BJ (cell line): ENCODE measurements at regions not wholly inside any gene's neighbourhood (a gene's known extent, or its start where the extent isn't known, plus 50 kb on each side); places are given as distances from the start of the nearest gene placed in this dataset.

Source experiments
- CTCF ChIA-PET: fragments of 350-600 bp; formaldehyde crosslinking; extraction: SDS; loops from one replicate; lab custom pipeline; 2021; ENCODE audit warnings: antibody characterized with exemption, inconsistent platforms; lab: Yijun Ruan, JAX
- POLR2A ChIA-PET: fragments of 300-600 bp; sonication (Branson Sonifier 250); formaldehyde crosslinking; extraction: SDS; loops from one replicate; lab custom pipeline; 2021; ENCODE audit warnings: antibody characterized with exemption; lab: Charles Lee
- DNase-seq: peaks from one replicate; pipeline ENCODE4 v3.0.0-alpha.2; 2011; ENCODE audit warnings: low read depth
- H3K27me3 ChIP-seq: 2 replicates; pipeline ENCODE4 v1.6.0; 2011; ENCODE audit warnings: low read length; ENCODE audit not compliant: control insufficient read depth, insufficient read depth
- H3K36me3 ChIP-seq: 2 replicates; pipeline ENCODE4 v1.5.1; 2011; ENCODE audit warnings: low read length; ENCODE audit not compliant: control insufficient read depth, insufficient read depth
- H3K4me3 ChIP-seq: 2 replicates; pipeline ENCODE4 v1.5.1; 2011; ENCODE audit warnings: low read depth, mild to moderate bottlenecking, control low read depth, low read length
- TF ChIP-seq, protein P1 (sequence below): IDR thresholded peaks from 2 replicates; pipeline ENCODE4 v1.5.1; 2011; ENCODE audit warnings: low read depth, mild to moderate bottlenecking, control low read depth, inconsistent platforms, low read length, moderate library complexity; ENCODE audit not compliant: insufficient read depth

DNA sequence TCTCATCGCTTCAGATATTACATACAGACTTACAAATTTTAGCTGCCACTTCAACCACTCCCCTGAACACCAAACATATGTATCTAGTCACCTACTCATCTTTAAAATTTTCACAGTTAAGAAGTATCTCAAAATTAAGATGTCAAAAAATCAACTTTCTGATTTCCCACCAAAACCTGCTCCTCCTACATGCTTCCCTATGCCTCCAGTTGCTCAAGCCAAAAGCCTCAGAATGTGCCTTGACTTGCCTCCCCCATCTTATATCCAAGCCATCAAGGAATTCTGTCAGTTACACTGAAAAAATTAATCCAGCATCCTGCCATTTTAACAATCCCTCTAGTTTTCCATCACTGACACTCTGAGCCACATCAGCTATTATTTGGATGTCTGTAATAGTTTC, 85.0 kb downstream of the SPRY2 start:
- no peaks in the 10 kb centered on the region for H3K27me3 ChIP-seq
- CTCF ChIA-PET = no interaction called here
- TF ChIP-seq, protein P1, sequence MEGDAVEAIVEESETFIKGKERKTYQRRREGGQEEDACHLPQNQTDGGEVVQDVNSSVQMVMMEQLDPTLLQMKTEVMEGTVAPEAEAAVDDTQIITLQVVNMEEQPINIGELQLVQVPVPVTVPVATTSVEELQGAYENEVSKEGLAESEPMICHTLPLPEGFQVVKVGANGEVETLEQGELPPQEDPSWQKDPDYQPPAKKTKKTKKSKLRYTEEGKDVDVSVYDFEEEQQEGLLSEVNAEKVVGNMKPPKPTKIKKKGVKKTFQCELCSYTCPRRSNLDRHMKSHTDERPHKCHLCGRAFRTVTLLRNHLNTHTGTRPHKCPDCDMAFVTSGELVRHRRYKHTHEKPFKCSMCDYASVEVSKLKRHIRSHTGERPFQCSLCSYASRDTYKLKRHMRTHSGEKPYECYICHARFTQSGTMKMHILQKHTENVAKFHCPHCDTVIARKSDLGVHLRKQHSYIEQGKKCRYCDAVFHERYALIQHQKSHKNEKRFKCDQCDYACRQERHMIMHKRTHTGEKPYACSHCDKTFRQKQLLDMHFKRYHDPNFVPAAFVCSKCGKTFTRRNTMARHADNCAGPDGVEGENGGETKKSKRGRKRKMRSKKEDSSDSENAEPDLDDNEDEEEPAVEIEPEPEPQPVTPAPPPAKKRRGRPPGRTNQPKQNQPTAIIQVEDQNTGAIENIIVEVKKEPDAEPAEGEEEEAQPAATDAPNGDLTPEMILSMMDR = no peak
- POLR2A ChIA-PET = no interaction called here
- H3K4me3 ChIP-seq = no peak overlapping the region
- DNase-seq = no peak
- H3K36me3 ChIP-seq = no peaks in the 10 kb centered on the region

DNA sequence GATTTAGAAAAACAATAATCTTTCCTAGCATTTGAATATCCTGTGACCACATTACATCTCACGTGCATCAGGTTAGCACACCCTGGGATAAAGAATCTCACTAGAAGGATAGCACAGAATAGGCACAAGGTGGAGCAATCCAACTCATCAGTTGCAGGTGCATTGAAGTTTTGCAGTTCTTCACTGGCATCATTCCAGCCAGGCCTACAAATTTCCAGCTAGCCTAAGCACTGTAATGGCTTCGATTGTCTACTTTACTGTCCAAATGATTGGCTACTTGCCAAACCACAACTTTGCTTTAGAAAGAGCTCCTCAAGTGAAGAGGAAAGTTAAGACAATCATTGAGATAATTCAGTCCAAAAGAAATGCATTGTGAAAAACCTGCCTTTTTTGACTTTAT, 89.5 kb downstream of the SPRY2 start:
- DNase-seq = no peak
- POLR2A ChIA-PET = no interaction called here
- Histone ChIP-seq H3K4me3 (no peak overlapping the region), H3K36me3 (no peaks in the 10 kb centered on the region), H3K27me3 (no peaks in the 10 kb centered on the region)
- TF ChIP-seq, protein P1 = no peak
- CTCF ChIA-PET = no interaction called here

DNA sequence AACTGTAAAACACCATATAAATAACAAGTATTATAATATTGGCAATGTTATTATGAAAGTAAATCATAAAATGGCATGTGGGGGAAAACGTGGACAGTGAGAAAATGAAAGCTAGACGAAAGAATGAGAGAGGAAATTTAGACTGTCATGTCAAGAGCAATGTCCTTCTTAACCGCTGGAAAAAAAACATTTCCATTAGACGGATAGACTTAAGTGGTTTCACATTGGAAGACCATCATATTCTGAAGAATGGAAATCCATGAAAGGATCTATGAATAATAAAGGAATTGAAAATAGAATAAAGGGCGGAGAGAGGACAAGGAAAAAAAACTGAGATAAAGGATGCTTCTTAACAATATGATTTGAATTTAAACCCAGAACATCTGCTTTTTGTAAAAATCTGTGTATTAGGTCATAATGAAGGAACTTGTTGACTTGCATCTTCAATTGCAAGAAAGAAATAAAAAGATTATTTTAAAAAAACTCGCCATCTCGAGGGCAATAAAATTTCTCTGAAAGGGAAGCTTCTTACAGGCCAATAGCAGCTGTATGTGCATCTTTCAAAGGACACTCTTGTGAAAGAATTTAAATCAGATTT, 90.6 kb downstream of the SPRY2 start:
- CTCF ChIA-PET = interaction anchor here (0.9 to 1.7 kb wide), 2 partner anchors 11 to 13 kb away, joined by 3 to 5 read pairs; no protein-coding TSS in a partner anchor
- DNase-seq = no peak
- Histone ChIP-seq H3K4me3 (peak overlapping the region; percentile 18; the same call in 1 of the 2 replicates), H3K27me3 (no peaks in the 10 kb centered on the region), H3K36me3 (no peaks in the 10 kb centered on the region)
- TF ChIP-seq, protein P1 = no peak
- POLR2A ChIA-PET = no interaction called here

DNA sequence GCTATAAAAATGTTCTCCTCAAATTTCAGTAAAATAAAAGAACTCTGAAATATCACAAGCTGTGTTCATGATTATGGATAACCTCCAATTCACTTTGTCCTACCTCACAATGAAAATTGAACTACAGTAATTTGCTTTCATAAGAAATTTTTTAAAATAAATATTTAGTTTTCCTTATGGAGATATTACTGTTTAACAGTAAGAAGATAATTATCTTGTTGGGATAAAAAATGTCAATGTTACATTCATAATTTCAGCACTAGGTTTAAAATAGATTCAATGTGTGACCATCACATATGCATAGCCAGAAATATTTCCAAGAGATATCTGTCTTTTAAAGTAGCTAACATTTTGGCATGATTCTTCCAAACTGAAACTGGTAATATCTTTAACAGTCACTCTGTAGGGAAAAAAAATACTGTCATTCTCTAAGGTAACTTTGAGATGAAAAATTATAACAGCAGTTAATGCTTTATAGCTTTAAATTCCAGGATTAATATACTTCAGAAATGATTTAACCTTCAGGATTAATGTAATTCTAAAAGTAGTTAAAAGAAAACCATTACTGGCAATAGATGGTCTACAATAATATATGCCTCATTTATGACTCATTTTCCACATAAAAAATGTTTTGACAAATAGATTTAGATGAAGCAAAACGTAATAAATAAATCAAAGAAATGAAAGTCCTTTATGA, 91.3 kb downstream of the SPRY2 start:
- CTCF ChIA-PET = interaction anchor here (1.7 kb wide), 1 partner anchor 12 kb away, joined by 5 read pairs; no protein-coding TSS in a partner anchor
- H3K27me3 ChIP-seq = no peaks in the 10 kb centered on the region
- H3K36me3 ChIP-seq = no peaks in the 10 kb centered on the region
- TF ChIP-seq, protein P1 = no peak
- POLR2A ChIA-PET = no interaction called here
- DNase-seq = no peak
- H3K4me3 ChIP-seq = no peak overlapping the region

DNA sequence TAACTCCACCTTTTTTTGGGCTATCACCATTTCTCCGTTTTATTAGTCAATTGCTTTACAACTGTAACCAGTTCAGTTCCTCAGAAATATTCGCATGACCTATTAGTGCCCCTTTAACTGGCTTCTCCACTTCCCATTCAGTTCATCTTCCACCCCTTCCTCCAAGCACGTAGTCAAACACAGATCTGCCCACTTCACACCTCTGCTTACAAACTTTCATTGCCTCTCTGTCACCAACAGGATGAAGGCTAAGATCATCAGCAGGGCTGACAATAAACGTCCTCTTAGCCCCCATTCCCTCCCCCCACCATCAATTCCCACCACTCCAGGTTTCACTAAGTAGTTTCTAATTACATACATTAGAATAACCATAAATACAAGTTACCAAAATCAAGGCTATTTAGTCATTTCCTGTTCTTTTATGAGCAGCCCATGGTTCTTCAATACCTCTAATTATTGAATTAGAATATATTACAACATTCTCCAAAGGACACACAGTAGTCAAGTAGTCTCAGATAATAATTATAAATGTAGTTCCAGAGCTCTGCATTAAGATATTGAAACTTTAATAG, 95.7 kb downstream of the SPRY2 start:
- POLR2A ChIA-PET = no interaction called here
- TF ChIP-seq, protein P1 = no peak
- Histone ChIP-seq H3K27me3 (no peaks in the 10 kb centered on the region), H3K4me3 (no peak overlapping the region), H3K36me3 (no peaks in the 10 kb centered on the region)
- CTCF ChIA-PET = no interaction called here
- DNase-seq = no peak
